B cell (primary cell): ENCODE measurements at regions not wholly inside any gene's neighbourhood (a gene's known extent, or its start where the extent isn't known, plus 50 kb on each side); places are given as distances from the start of the nearest gene placed in this dataset.

Experiments
- ATAC-seq: fragments of 200-7000 bp; cut with Tn5 transposase; one replicate; pipeline ENCODE4 v1.10.0; 2021; ENCODE audit warnings: low read depth, mild to moderate bottlenecking, moderate number of reproducible peaks, moderate library complexity
- CTCF ChIA-PET: fragments of 350-600 bp; sonication (Branson Sonifier 250); formaldehyde crosslinking; loops from one replicate; lab custom pipeline; 2021; ENCODE audit warnings: antibody characterized with exemption, inconsistent platforms; lab: Charles Lee
- POLR2A ChIA-PET: fragments of 350-600 bp; sonication (Branson Sonifier 250); formaldehyde crosslinking; loops from one replicate; lab custom pipeline; 2021; ENCODE audit warnings: antibody characterized with exemption; lab: Charles Lee
- DNase-seq: peaks from one replicate; pipeline ENCODE4 v3.0.0; 2013
- H2AFZ ChIP-seq: 2 replicates; pipeline ENCODE4 v1.6.1; 2012; ENCODE audit warnings: mild to moderate bottlenecking, low read depth, low read length; ENCODE audit not compliant: insufficient read depth, poor library complexity, severe bottlenecking
- H3K27ac ChIP-seq, 2 donors: 1 replicate in 1 of 2; 2 replicates in 1 of 2; pipeline ENCODE4 v1.5.1; 2012 to 2013; ENCODE audit warnings: low read length in 2 of 2, mild to moderate bottlenecking in 2 of 2, moderate library complexity in 1 of 2
- H3K27me3 ChIP-seq, 4 experiments: fragments of 200-600 bp in 1 of 4; sonication (generic) in 1 of 4; replicated peaks in 1 of 4; 1 replicate in 2 of 4; 2 replicates in 2 of 4; pipeline versions ENCODE4 v1.6.1 to v1.7.0; 2013 to 2016; ENCODE audit warnings: low read length in 3 of 4, mild to moderate bottlenecking in 2 of 4, mixed read lengths in 1 of 4, moderate library complexity in 1 of 4; ENCODE audit not compliant: insufficient read depth in 4 of 4, control insufficient read depth in 3 of 4; ENCODE audit errors: control extremely low read depth in 1 of 4
- H3K36me3 ChIP-seq, 2 experiments: replicated peaks in 1 of 2; 1 replicate in 1 of 2; 2 replicates in 1 of 2; pipeline versions ENCODE4 v1.6.1 to v1.7.1; 2013; ENCODE audit warnings: low read length in 1 of 2; ENCODE audit not compliant: insufficient read depth in 2 of 2, control insufficient read depth in 1 of 2; ENCODE audit errors: control extremely low read depth in 1 of 2, extremely low read depth in 1 of 2
- H3K4me1 ChIP-seq, 2 donors: fragments of 200-600 bp in 1 of 2; sonication (generic) in 1 of 2; 1 replicate in 1 of 2; 2 replicates in 1 of 2; pipeline versions ENCODE4 v1.5.1 to v1.6.1; 2013 to 2017; ENCODE audit warnings: low read length in 2 of 2; ENCODE audit not compliant: control insufficient read depth in 2 of 2, insufficient read depth in 2 of 2
- H3K4me2 ChIP-seq: replicated peaks from 2 replicates; pipeline ENCODE3; 2012; ENCODE audit warnings: mild to moderate bottlenecking, low read depth, low read length; ENCODE audit not compliant: poor library complexity, severe bottlenecking
- H3K4me3 ChIP-seq, 5 experiments: fragments of 200-600 bp in 1 of 5; sonication (generic) in 1 of 5; 1 replicate in 3 of 5; 2 replicates in 2 of 5; pipeline versions ENCODE4 v1.5.1 to v1.7.0; 2011 to 2016; ENCODE audit warnings: low read length in 4 of 5, mild to moderate bottlenecking in 4 of 5, low read depth in 2 of 5, control low read depth in 1 of 5, moderate library complexity in 1 of 5; ENCODE audit not compliant: insufficient read depth in 1 of 5; ENCODE audit errors: control extremely low read depth in 1 of 5, extremely low read depth in 1 of 5
- H3K79me2 ChIP-seq: fragments of 200-600 bp; sonication (generic); one replicate; pipeline ENCODE4 v1.6.0; 2016; ENCODE audit warnings: low read length; ENCODE audit not compliant: control insufficient read depth, insufficient read depth
- H3K9ac ChIP-seq: fragments of 200-600 bp; sonication (generic); 2 replicates; pipeline ENCODE4 v1.6.1; 2017; ENCODE audit warnings: mild to moderate bottlenecking, low read length, moderate library complexity
- H3K9me3 ChIP-seq, 3 donors: one replicate each; pipeline versions ENCODE4 v1.6.1 to v1.7.1; 2013; ENCODE audit warnings: low read length in 2 of 3; ENCODE audit not compliant: control insufficient read depth in 2 of 3, insufficient read depth in 1 of 3; ENCODE audit errors: control extremely low read depth in 1 of 3
- H4K20me1 ChIP-seq: 2 replicates; pipeline ENCODE4 v1.6.0; 2012; ENCODE audit warnings: mild to moderate bottlenecking, low read length; ENCODE audit not compliant: insufficient read depth, control insufficient read depth, poor library complexity, severe bottlenecking
- H3K27ac Mint-ChIP-seq: one replicate; pipeline ENCODE4 v1.8.0; 2021; ENCODE audit warnings: mixed read lengths
- H3K27me3 Mint-ChIP-seq: one replicate; pipeline ENCODE4 v1.8.0; 2021; ENCODE audit warnings: mixed read lengths
- H3K4me1 Mint-ChIP-seq: one replicate; pipeline ENCODE4 v1.8.0; 2021; ENCODE audit warnings: mixed read lengths
- H3K4me3 Mint-ChIP-seq: one replicate; pipeline ENCODE4 v1.8.0; 2021; ENCODE audit warnings: mixed read lengths
- H3K9me3 Mint-ChIP-seq: one replicate; pipeline ENCODE4 v1.8.0; 2022; ENCODE audit warnings: mixed read lengths; ENCODE audit not compliant: insufficient read depth
- CTCF ChIP-seq: fragments of 200-600 bp; IDR thresholded peaks from one replicate; pipeline ENCODE4 v1.8.0; 2022; ENCODE audit warnings: antibody characterized with exemption, mild to moderate bottlenecking
- EZH2 ChIP-seq: IDR thresholded peaks from 2 replicates; pipeline ENCODE4 v1.6.1; 2012; ENCODE audit warnings: borderline replicate concordance, low read depth, mild to moderate bottlenecking, moderate library complexity, low read length; ENCODE audit not compliant: insufficient read depth, poor library complexity, severe bottlenecking
- WGBS: methylation state at CpG from one replicate; pipeline ENCODE4 v1.1.5; 2013; ENCODE audit warnings: missing lambda C conversion rate; ENCODE audit not compliant: insufficient coverage; 5-methylcytosine and 5-hydroxymethylcytosine counted together
- intact Hi-C: fragments of 100-400 bp; cut with micrococcal nuclease; formaldehyde crosslinking; loops from one replicate; pipeline ENCODE4 v1.10.0; 2022

DNA sequence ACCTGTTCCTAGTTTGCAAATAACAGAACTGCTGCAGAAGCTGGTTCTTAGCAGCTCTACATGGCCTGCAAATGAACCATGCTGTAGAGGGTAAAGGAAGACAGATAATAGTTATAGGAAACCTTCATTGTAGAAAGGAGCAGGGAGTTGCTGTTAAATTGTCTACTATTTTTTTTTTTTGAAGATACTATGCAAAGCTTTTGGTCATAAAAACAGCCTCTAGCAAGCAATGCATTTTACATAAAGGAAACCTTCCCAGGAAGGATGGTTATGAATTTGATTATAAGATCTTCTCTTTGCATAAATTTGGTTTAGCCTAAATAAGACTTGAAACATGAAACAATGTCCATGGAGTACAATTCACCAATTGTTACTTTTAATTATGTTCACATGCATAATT lies 793.4 kb downstream of the SLC4A3 start:
- intact Hi-C loops = no loop called here
- peaks cover 4% of the 10 kb centered on the region for H3K9me3 Mint-ChIP-seq
- no peak overlapping the region for H3K27ac ChIP-seq
- CTCF ChIA-PET = no interaction called here
- no peaks in the 10 kb centered on the region for H3K4me1 ChIP-seq
- POLR2A ChIA-PET = no interaction called here
- no peaks in the 10 kb centered on the region for H4K20me1 ChIP-seq
- DNase-seq (no peak), ATAC-seq (no peak)
- H3K4me1 Mint-ChIP-seq = no peaks in the 10 kb centered on the region
- no peaks in the 10 kb centered on the region for H3K36me3 ChIP-seq
- H3K27me3 ChIP-seq = no peaks in the 10 kb centered on the region
- no peak overlapping the region for H3K4me3 Mint-ChIP-seq
- no peak overlapping the region for H3K9ac ChIP-seq
- no peak overlapping the region for H3K4me2 ChIP-seq
- TF ChIP-seq CTCF (no peak), EZH2 (no peak)
- no peak overlapping the region for H2AFZ ChIP-seq
- no peak overlapping the region for H3K4me3 ChIP-seq
- H3K27ac Mint-ChIP-seq = no peak overlapping the region
- H3K79me2 ChIP-seq = no peaks in the 10 kb centered on the region
- no peaks in the 10 kb centered on the region for H3K9me3 ChIP-seq
- H3K27me3 Mint-ChIP-seq = no peaks in the 10 kb centered on the region

- H3K4me3 Mint-ChIP-seq = no peak overlapping the region
Measured at GRCh38 chr2:220422676-220423075, 795.2 kb downstream of the SLC4A3 start.

More at GRCh38 chr2:220422676-220423075, 795.2 kb downstream of the SLC4A3 start:
- intact Hi-C loops = no loop called here
- no CpG with 5 or more reads among the region's 1 CpG for WGBS
- peaks cover 4% of the 10 kb centered on the region for H3K9me3 Mint-ChIP-seq
- H3K36me3 ChIP-seq = no peaks in the 10 kb centered on the region
- ATAC-seq (no peak), DNase-seq (no peak)
- no peaks in the 10 kb centered on the region for H3K4me1 ChIP-seq
- H3K27me3 Mint-ChIP-seq = no peaks in the 10 kb centered on the region
- H3K79me2 ChIP-seq = no peaks in the 10 kb centered on the region
- no peak overlapping the region for H2AFZ ChIP-seq
- no peaks in the 10 kb centered on the region for H4K20me1 ChIP-seq
- H3K4me1 Mint-ChIP-seq = no peaks in the 10 kb centered on the region
- H3K4me2 ChIP-seq = no peak overlapping the region
- TF ChIP-seq CTCF = no peak
- H3K9ac ChIP-seq = no peak overlapping the region
- no peaks in the 10 kb centered on the region for H3K9me3 ChIP-seq
- H3K4me3 ChIP-seq = no peak overlapping the region
- no peak overlapping the region for H3K27ac ChIP-seq
- H3K27ac Mint-ChIP-seq = no peak overlapping the region
- ChIA-PET CTCF (no interaction called here), POLR2A (no interaction called here)
- H3K27me3 ChIP-seq = no peaks in the 10 kb centered on the region
